ENCODE measurements at regions not wholly inside any gene's neighbourhood (a gene's known extent, or its start where the extent isn't known, plus 50 kb on each side); places are given as distances from the start of the nearest gene placed in this dataset.
"Not testable (repeated sequence)": the region's sequence is repeated elsewhere in the genome, so short reads cannot be mapped to it uniquely, and the experiment has no call there.

- H3K9me3 ChIP-seq (ENCODE audit: low read depth, low read length) = no peaks in the 10 kb centered on the region
- no peak overlapping the region for H3K27ac ChIP-seq
- H3K9ac ChIP-seq (ENCODE audit: insufficient read length) = no peak overlapping the region
- no peak overlapping the region for H3K4me3 ChIP-seq
- DNase-seq (ENCODE audit: low read depth, low spot score) = no peak
- H3K36me3 ChIP-seq (ENCODE audit: insufficient read depth, low read length) = no peaks in the 10 kb centered on the region
- no peak for TF ChIP-seq POLR2AphosphoS5 (IDR thresholded peaks at IDR 0.05; ENCODE audit: borderline replicate concordance, low read depth, low read length)
- TF ChIP-seq EZH2 (IDR thresholded peaks at IDR 0.05) = no peak
- no peak for TF ChIP-seq FOXP2 (optimal IDR thresholded peaks at IDR 0.05; ENCODE audit: control extremely low read depth, extremely low read length, insufficient read depth)
Measured at GRCh38 chr16:35208001-35208935, 1748.9 kb downstream of the TP53TG3F start.

GRCh38 chr16:35210681-35211433 lies 1751.4 kb downstream of the TP53TG3F start:
- Histone ChIP-seq H3K36me3 (ENCODE audit: insufficient read depth, low read length) (no peaks in the 10 kb centered on the region), H3K9me3 (ENCODE audit: low read depth, low read length) (no peaks in the 10 kb centered on the region)

GRCh38 chr16:35214840-35215239 lies 1755.4 kb downstream of the TP53TG3F start:
- no peak overlapping the region for H3K9ac ChIP-seq (ENCODE audit: insufficient read length)
- DNase-seq (ENCODE audit: low read depth, low spot score) = no peak
- H3K4me3 ChIP-seq = no peak overlapping the region
- TF ChIP-seq FOXP2 (optimal IDR thresholded peaks at IDR 0.05; ENCODE audit: control extremely low read depth, extremely low read length, insufficient read depth) (no peak), POLR2AphosphoS5 (IDR thresholded peaks at IDR 0.05; ENCODE audit: borderline replicate concordance, low read depth, low read length) (no peak), EZH2 (IDR thresholded peaks at IDR 0.05) (no peak)
- H3K9me3 ChIP-seq (ENCODE audit: low read depth, low read length) = no peaks in the 10 kb centered on the region
- H3K36me3 ChIP-seq (ENCODE audit: insufficient read depth, low read length) = no peaks in the 10 kb centered on the region
- H3K27ac ChIP-seq = no peak overlapping the region

More at GRCh38 chr16:35210681-35211433, 1751.4 kb downstream of the TP53TG3F start:
- no peak for DNase-seq (ENCODE audit: low read depth, low spot score)
- no peak overlapping the region for H3K4me3 ChIP-seq
- H3K27ac ChIP-seq = no peak overlapping the region
- no peak overlapping the region for H3K9ac ChIP-seq (ENCODE audit: insufficient read length)
- no peak for TF ChIP-seq POLR2AphosphoS5 (IDR thresholded peaks at IDR 0.05; ENCODE audit: borderline replicate concordance, low read depth, low read length)
- TF ChIP-seq EZH2 (IDR thresholded peaks at IDR 0.05) = no peak
- TF ChIP-seq FOXP2 (optimal IDR thresholded peaks at IDR 0.05; ENCODE audit: control extremely low read depth, extremely low read length, insufficient read depth) = no peak

- no peak for DNase-seq (ENCODE audit: low read depth, low spot score)
- Histone ChIP-seq H3K36me3 (ENCODE audit: insufficient read depth, low read length) (no peaks in the 10 kb centered on the region), H3K27ac (no peak overlapping the region), H3K4me3 (no peak overlapping the region), H3K9me3 (ENCODE audit: low read depth, low read length) (no peaks in the 10 kb centered on the region), H3K9ac (ENCODE audit: insufficient read length) (no peak overlapping the region)
- TF ChIP-seq FOXP2 (optimal IDR thresholded peaks at IDR 0.05; ENCODE audit: control extremely low read depth, extremely low read length, insufficient read depth) (no peak), POLR2AphosphoS5 (IDR thresholded peaks at IDR 0.05; ENCODE audit: borderline replicate concordance, low read depth, low read length) (no peak), EZH2 (IDR thresholded peaks at IDR 0.05) (no peak)
Measured at GRCh38 chr16:35215287-35215686, 1755.9 kb downstream of the TP53TG3F start.

- not testable (repeated sequence) for H3K9me3 ChIP-seq (ENCODE audit: low read depth, low read length)
Measured at GRCh38 chr16:35216261-35216660, 1756.8 kb downstream of the TP53TG3F start.

GRCh38 chr16:35221482-35222185 lies 1762.2 kb downstream of the TP53TG3F start:
- no peak overlapping the region for H3K4me3 ChIP-seq
- DNase-seq (ENCODE audit: low read depth, low spot score) = no peak
- H3K9ac ChIP-seq (ENCODE audit: insufficient read length) = no peak overlapping the region
- no peaks in the 10 kb centered on the region for H3K9me3 ChIP-seq (ENCODE audit: low read depth, low read length)
- no peak overlapping the region for H3K27ac ChIP-seq
- TF ChIP-seq FOXP2 (optimal IDR thresholded peaks at IDR 0.05; ENCODE audit: control extremely low read depth, extremely low read length, insufficient read depth) = no peak
- TF ChIP-seq POLR2AphosphoS5 (IDR thresholded peaks at IDR 0.05; ENCODE audit: borderline replicate concordance, low read depth, low read length) = no peak
- TF ChIP-seq EZH2 (IDR thresholded peaks at IDR 0.05) = no peak
- no peaks in the 10 kb centered on the region for H3K36me3 ChIP-seq (ENCODE audit: insufficient read depth, low read length)

More at GRCh38 chr16:35216261-35216660, 1756.8 kb downstream of the TP53TG3F start:
- H3K27ac ChIP-seq; H3K9ac ChIP-seq (ENCODE audit: insufficient read length); DNase-seq (ENCODE audit: low read depth, low spot score); H3K4me3 ChIP-seq; H3K36me3 ChIP-seq (ENCODE audit: insufficient read depth, low read length): not testable (repeated sequence)

- TF ChIP-seq POLR2AphosphoS5 (IDR thresholded peaks at IDR 0.05; ENCODE audit: borderline replicate concordance, low read depth, low read length) = no peak
- no peak for TF ChIP-seq FOXP2 (optimal IDR thresholded peaks at IDR 0.05; ENCODE audit: control extremely low read depth, extremely low read length, insufficient read depth)
- TF ChIP-seq EZH2 (IDR thresholded peaks at IDR 0.05) = no peak
- no peak for DNase-seq (ENCODE audit: low read depth, low spot score)
- H3K27ac ChIP-seq = no peak overlapping the region
- H3K4me3 ChIP-seq = no peak overlapping the region
- no peak overlapping the region for H3K9ac ChIP-seq (ENCODE audit: insufficient read length)
- no peaks in the 10 kb centered on the region for H3K36me3 ChIP-seq (ENCODE audit: insufficient read depth, low read length)
- H3K9me3 ChIP-seq (ENCODE audit: low read depth, low read length) = no peaks in the 10 kb centered on the region
Measured at GRCh38 chr16:35234679-35235078, 1775.3 kb downstream of the TP53TG3F start.

GRCh38 chr16:35239561-35239960 lies 1780.1 kb downstream of the TP53TG3F start:
- no peak overlapping the region for H3K4me3 ChIP-seq
- DNase-seq (ENCODE audit: low read depth, low spot score) = no peak
- H3K9me3 ChIP-seq (ENCODE audit: low read depth, low read length) = no peaks in the 10 kb centered on the region
- H3K36me3 ChIP-seq (ENCODE audit: insufficient read depth, low read length) = no peaks in the 10 kb centered on the region
- TF ChIP-seq FOXP2 (optimal IDR thresholded peaks at IDR 0.05; ENCODE audit: control extremely low read depth, extremely low read length, insufficient read depth) (no peak), POLR2AphosphoS5 (IDR thresholded peaks at IDR 0.05; ENCODE audit: borderline replicate concordance, low read depth, low read length) (no peak), EZH2 (IDR thresholded peaks at IDR 0.05) (no peak)
- H3K9ac ChIP-seq (ENCODE audit: insufficient read length) = no peak overlapping the region
- H3K27ac ChIP-seq = no peak overlapping the region
